ENCODE measurements at regions not wholly inside any gene's neighbourhood (a gene's known extent, or its start where the extent isn't known, plus 50 kb on each side); places are given as distances from the start of the nearest gene placed in this dataset.

DNA sequence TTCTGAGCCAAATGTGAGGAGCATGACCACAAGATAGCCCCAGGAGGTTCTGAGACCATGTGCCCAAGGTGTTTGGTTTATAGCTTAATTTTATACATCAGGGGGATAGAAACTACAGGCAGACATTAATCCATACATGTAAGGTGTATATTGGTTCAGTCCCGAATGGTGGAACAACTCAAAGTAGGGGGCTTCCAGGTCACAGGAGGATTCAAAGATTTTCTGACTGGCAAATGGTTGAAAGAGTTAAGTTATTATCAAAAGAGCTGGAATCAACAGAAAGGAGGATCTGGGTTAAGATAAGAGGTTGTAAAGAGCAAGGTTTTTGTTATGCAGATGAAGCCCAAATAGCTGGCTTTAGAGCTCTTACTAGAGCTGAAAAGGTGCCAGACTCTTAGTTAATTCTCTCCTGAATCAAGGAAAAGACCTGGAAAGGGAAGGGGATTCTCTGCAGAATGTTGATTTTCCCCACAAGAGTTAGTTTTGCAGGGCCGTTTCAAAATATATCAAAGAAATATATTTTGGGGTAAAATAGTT lies 640.0 kb downstream of the IPMK start:
- Histone ChIP-seq H3K4me3 (no peak overlapping the region), H3K27ac (no peak overlapping the region), H3K4me1 (no peaks in the 10 kb centered on the region), H3K36me3 (no peaks in the 10 kb centered on the region), H3K9me3 (no peaks in the 10 kb centered on the region), H3K27me3 (no peaks in the 10 kb centered on the region)
- DNase-seq (ENCODE audit: low spot score in 2 of 2): no peak
- TF ChIP-seq, protein P1, sequence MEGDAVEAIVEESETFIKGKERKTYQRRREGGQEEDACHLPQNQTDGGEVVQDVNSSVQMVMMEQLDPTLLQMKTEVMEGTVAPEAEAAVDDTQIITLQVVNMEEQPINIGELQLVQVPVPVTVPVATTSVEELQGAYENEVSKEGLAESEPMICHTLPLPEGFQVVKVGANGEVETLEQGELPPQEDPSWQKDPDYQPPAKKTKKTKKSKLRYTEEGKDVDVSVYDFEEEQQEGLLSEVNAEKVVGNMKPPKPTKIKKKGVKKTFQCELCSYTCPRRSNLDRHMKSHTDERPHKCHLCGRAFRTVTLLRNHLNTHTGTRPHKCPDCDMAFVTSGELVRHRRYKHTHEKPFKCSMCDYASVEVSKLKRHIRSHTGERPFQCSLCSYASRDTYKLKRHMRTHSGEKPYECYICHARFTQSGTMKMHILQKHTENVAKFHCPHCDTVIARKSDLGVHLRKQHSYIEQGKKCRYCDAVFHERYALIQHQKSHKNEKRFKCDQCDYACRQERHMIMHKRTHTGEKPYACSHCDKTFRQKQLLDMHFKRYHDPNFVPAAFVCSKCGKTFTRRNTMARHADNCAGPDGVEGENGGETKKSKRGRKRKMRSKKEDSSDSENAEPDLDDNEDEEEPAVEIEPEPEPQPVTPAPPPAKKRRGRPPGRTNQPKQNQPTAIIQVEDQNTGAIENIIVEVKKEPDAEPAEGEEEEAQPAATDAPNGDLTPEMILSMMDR (IDR thresholded peaks at IDR 0.05): no peak
- intact Hi-C loops (cut with DNase I): no loop called here

DNA sequence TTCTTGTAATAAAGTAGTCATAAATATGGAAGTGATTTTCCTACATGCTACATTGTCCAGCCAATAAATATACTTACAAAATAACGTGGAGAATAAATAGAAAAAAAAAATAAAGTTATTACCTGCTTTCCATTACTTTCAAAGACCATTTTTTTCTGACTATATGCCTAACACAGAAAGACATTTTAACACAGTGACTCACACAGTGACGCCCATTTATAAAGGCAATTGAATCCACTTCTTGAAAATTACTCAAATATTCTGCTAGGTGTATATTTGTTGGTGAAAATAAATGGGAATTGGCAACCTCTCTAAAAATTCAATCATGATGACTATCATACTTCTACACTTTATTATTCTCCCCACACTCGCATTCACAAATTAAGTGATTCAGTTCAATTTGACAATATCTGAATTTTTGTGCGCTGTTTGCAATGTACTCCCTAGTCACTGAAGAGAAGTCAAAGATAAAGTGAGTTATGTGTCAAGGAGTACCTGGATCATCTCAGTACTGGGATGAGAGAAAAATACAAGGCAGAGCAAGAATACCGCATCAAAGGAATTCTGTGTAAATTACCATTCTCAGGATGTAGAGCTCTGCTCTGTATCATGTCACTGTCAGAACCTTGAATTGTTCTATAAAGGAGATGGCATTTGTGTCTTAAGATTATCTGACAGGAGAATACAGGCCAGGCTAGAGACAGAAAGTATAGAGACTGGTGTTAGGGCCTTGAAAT lies 642.7 kb downstream of the IPMK start:
- H3K4me1 ChIP-seq: no peaks in the 10 kb centered on the region
- no peak overlapping the region for H3K27ac ChIP-seq
- no peak for DNase-seq (ENCODE audit: low spot score in 2 of 2)
- no peaks in the 10 kb centered on the region for H3K27me3 ChIP-seq
- intact Hi-C loops (cut with DNase I): no loop called here
- H3K4me3 ChIP-seq: no peak overlapping the region
- no peaks in the 10 kb centered on the region for H3K9me3 ChIP-seq
- no peaks in the 10 kb centered on the region for H3K36me3 ChIP-seq
- TF ChIP-seq, protein P1 (IDR thresholded peaks at IDR 0.05): no peak

- H3K27me3 ChIP-seq: no peaks in the 10 kb centered on the region
- TF ChIP-seq, protein P1 (IDR thresholded peaks at IDR 0.05): no peak
- no peaks in the 10 kb centered on the region for H3K4me1 ChIP-seq
- H3K4me3 ChIP-seq: no peak overlapping the region
- H3K36me3 ChIP-seq: no peaks in the 10 kb centered on the region
- H3K9me3 ChIP-seq: no peaks in the 10 kb centered on the region
- intact Hi-C loops (cut with DNase I): no loop called here
- no peak overlapping the region for H3K27ac ChIP-seq
- DNase-seq (ENCODE audit: low spot score in 2 of 2): no peak
Measured at GRCh38 chr10:57624066-57624465, 643.6 kb downstream of the IPMK start.

DNA sequence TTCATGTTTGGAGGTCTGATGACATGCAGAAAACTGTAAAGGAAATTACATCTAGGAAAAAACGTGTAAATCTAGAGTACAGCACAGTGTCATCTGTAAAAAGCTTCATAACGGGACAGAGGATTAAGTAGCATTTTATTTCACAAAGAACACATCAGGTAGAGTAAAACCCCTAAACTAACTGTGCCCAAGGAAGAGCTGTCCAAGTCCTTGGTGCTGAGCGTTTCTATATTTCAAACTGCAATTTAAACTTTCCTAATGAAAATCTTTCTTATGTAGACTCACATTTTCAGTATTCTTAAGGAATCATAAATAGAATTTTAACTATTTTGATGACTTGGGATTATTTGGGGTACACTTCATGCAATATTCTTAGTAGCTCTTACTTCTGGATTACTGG lies 646.2 kb downstream of the IPMK start:
- Histone ChIP-seq H3K27ac (no peak overlapping the region), H3K4me1 (no peaks in the 10 kb centered on the region), H3K9me3 (no peaks in the 10 kb centered on the region), H3K27me3 (no peaks in the 10 kb centered on the region), H3K36me3 (no peaks in the 10 kb centered on the region), H3K4me3 (no peak overlapping the region)
- TF ChIP-seq, protein P1 (IDR thresholded peaks at IDR 0.05): no peak
- DNase-seq (ENCODE audit: low spot score in 2 of 2): no peak
- intact Hi-C loops (cut with DNase I): no loop called here

DNA sequence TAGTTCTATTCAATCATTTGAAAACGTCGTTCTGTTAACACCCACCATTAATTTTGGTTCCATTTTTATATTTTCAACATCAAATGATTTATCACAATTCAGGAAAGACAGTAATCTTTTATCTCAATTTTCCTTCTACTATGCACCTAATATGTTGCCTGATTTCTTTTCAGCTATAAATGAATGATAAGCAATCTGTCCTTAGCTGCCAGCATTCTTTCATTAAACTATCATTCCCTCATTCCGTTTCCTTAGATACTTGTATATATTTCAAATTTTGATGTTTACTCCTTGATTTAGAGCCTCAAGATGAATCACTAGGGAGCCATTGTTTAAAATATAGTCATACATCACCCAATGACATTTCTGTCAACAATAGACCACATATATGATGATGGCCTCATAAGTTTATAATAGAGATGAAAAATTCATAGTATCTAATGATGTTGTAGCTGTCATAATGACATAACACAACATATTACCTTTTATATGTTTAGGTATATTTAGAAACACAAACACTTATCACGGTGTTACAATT lies 661.7 kb downstream of the IPMK start:
- H3K27me3 ChIP-seq: no peaks in the 10 kb centered on the region
- no peaks in the 10 kb centered on the region for H3K4me1 ChIP-seq
- no peak overlapping the region for H3K4me3 ChIP-seq
- no peak for DNase-seq (ENCODE audit: low spot score in 2 of 2)
- H3K9me3 ChIP-seq: no peaks in the 10 kb centered on the region
- intact Hi-C loops (cut with DNase I): no loop called here
- TF ChIP-seq, protein P1 (IDR thresholded peaks at IDR 0.05): no peak
- H3K36me3 ChIP-seq: no peaks in the 10 kb centered on the region
- H3K27ac ChIP-seq: no peak overlapping the region
